ENCODE measurements at regions not wholly inside any gene's neighbourhood (a gene's known extent, or its start where the extent isn't known, plus 50 kb on each side); places are given as distances from the start of the nearest gene placed in this dataset.
A peak's percentile ranks its signal among the peaks of the same experiment; 100 is the strongest.

GRCh38 chr7:115410972-115411686 lies 489.2 kb downstream of the MDFIC start (continued):
- 0 out of 2 replicates have a peak, but pooled peaks have one; percentile 29 for TF ChIP-seq YY1 (IDR thresholded peaks at IDR 0.05; ENCODE audit: low read depth, low read length)
- TF ChIP-seq ATF7 (IDR thresholded peaks at IDR 0.05; ENCODE audit: low read depth) = no peak
- TF ChIP-seq BMI1 (IDR thresholded peaks at IDR 0.05; ENCODE audit: borderline replicate concordance) = peak; percentile 51; the same call in 1 of the 2 replicates
- peak; percentile 72 for TF ChIP-seq ZNF384 (IDR thresholded peaks at IDR 0.05; ENCODE audit: borderline replicate concordance, low read depth, low read length)
- peak in 1 of 2 experiments; percentile 44; a peak in 1 of 4 replicates for TF ChIP-seq BHLHE40 (IDR thresholded peaks at IDR 0.05; ENCODE audit: borderline replicate concordance in 1 of 2, low read depth in 2 of 2, low read length in 1 of 2)

DNA sequence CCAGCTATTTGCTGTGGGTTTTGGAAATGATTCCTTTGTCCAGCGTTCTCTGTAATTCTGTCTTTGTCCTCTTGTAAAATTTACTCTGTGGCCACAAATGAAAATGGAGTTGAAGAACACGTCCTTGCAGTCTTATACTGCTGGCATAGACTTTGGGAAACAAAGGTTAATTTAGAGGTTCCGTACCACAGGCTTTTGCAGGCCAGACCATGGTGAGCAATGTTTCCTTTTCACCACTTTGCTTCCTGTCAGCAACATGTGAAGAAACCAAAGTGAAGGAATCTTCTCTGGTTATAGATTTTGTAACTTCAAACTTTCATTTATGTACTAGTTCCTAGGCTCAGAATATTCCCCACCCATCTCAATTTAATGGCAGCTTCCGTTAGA lies 488.5 kb downstream of the MDFIC start:
- Histone ChIP-seq H2AFZ (ENCODE audit: control insufficient read depth, low read depth, low read length) (no peak overlapping the region; the same call in 1 of the 2 replicates), H3K27me3 (replicated peaks in 1 of 2; ENCODE audit: control insufficient read depth in 2 of 2, insufficient read depth in 2 of 2, low read length in 1 of 2) (no peaks in the 10 kb centered on the region), H3K27ac (ENCODE audit: control insufficient read depth, insufficient read depth) (peak overlapping the region; percentile 24), H3K4me3 (no peak overlapping the region), H3K4me1 (ENCODE audit: control insufficient read depth, insufficient read depth, low read length) (peaks cover 10% of the 10 kb centered on the region; the same call in 1 of the 2 replicates), H3K9ac (ENCODE audit: control insufficient read depth, insufficient read depth, low read length) (no peak overlapping the region), H3K4me2 (ENCODE audit: control insufficient read depth, insufficient read depth) (no peak overlapping the region), H4K20me1 (ENCODE audit: control insufficient read depth, insufficient read depth) (no peaks in the 10 kb centered on the region), H3K9me3 (replicated peaks; ENCODE audit: control insufficient read depth, insufficient read depth, low read length) (no peaks in the 10 kb centered on the region; the same call in 2 of the 3 replicates), H3K36me3 (ENCODE audit: control insufficient read depth in 2 of 2, insufficient read depth in 2 of 2, low read length in 1 of 2) (no peaks in the 10 kb centered on the region), H3K79me2 (ENCODE audit: control insufficient read depth, insufficient read depth, low read length) (no peaks in the 10 kb centered on the region)
- ChIA-PET SMC1A (ENCODE audit: uncharacterized antibody, unreplicated experiment) (interaction anchor here (0.6 to 3.2 kb wide), 7 partner anchors 23 to 544 kb away, joined by 3 to 8 read pairs (median 4); no protein-coding TSS in a partner anchor), CTCF (interaction anchor here (0.9 kb wide), 1 partner anchor 545 kb away, joined by 3 read pairs; no protein-coding TSS in a partner anchor), POLR2A (no interaction called here), RAD21 (ENCODE audit: unreplicated experiment) (no interaction called here)
- ATAC-seq (no peak; the same call in 1 of the 3 replicates), DNase-seq (ENCODE audit: low read depth, low spot score) (no peak), FAIRE-seq (no peak)
- no TSS peak for BruUV-seq (replicated peaks)
- 73% methylated on average over 4 of the region's 4 CpGs for WGBS (ENCODE audit: insufficient coverage, insufficient replicate concordance, low lambda C conversion rate, missing lambda C conversion rate)
- intact Hi-C loops (cut with micrococcal nuclease; ENCODE audit: unreplicated experiment) (no loop called here), in situ Hi-C loops (cut with MboI) (no loop called here)
- TF ChIP-seq CUX1 (IDR thresholded peaks at IDR 0.05; ENCODE audit: insufficient replicate concordance, low read depth, low read length) = no peak
- TF ChIP-seq PAX5 (IDR thresholded peaks at IDR 0.05; ENCODE audit: borderline replicate concordance, low read depth, low read length) = no peak
- TF ChIP-seq NFIC (IDR thresholded peaks at IDR 0.05; ENCODE audit: low read depth, low read length) = no peak
- no peak for TF ChIP-seq MYC (IDR thresholded peaks at IDR 0.05; ENCODE audit: insufficient read depth, insufficient read length, insufficient replicate concordance, low read length, severe bottlenecking)
- no peak for TF ChIP-seq TCF7 (IDR thresholded peaks at IDR 0.05; ENCODE audit: borderline replicate concordance)
- no peak for TF ChIP-seq MXI1 (IDR thresholded peaks at IDR 0.05; ENCODE audit: low read depth, low read length)
- TF ChIP-seq ZNF592 (IDR thresholded peaks at IDR 0.05) = no peak
